Endothelial cell of umbilical vein (primary cell): ENCODE measurements at regions not wholly inside any gene's neighbourhood (a gene's known extent, or its start where the extent isn't known, plus 50 kb on each side); places are given as distances from the start of the nearest gene placed in this dataset.

Experiments
- BruUV-seq: library from RNA; stranded (reverse); fragments of 400-500 nt; replicated peaks from 2 replicates; lab custom pipeline; 2021; lab: Mats Ljungman, UMichigan
- CTCF ChIA-PET: fragments of 300-600, 350-600 bp; sonication (Branson Sonifier 250); formaldehyde crosslinking; loops from one replicate; lab custom pipeline; 2021; ENCODE audit warnings: antibody characterized with exemption, inconsistent platforms; lab: Charles Lee
- POLR2A ChIA-PET: fragments of 300-600, 350-600 bp; sonication (Branson Sonifier 250); formaldehyde crosslinking; loops from one replicate; lab custom pipeline; 2021; ENCODE audit warnings: antibody characterized with exemption, inconsistent platforms; lab: Charles Lee
- DNase-seq: peaks from one replicate; pipeline ENCODE4 v3.0.0-alpha.2; 2011; ENCODE audit warnings: low read depth, low spot score
- FAIRE-seq: peaks from 2 replicates; lab custom pipeline; 2011; peaks lifted over from hg19 to GRCh38; lab: Jason Lieb, UNC
- H2AFZ ChIP-seq: 2 replicates; pipeline ENCODE4 v1.6.0; 2012; ENCODE audit warnings: low read depth, low read length, control low read depth, inconsistent platforms
- H3K27ac ChIP-seq: 2 replicates; pipeline ENCODE4 v1.5.1; 2011; ENCODE audit warnings: low read depth, mild to moderate bottlenecking, control low read depth, low read length, moderate library complexity; ENCODE audit not compliant: insufficient read depth
- H3K27me3 ChIP-seq, 2 experiments: 2 replicates each; pipeline versions ENCODE4 v1.6.0 to v1.6.1; 2011; ENCODE audit warnings: low read length in 2 of 2, mixed read lengths in 1 of 2; ENCODE audit not compliant: control insufficient read depth in 2 of 2, insufficient read depth in 2 of 2
- H3K36me3 ChIP-seq, 2 experiments: 2 replicates in 1 of 2; 3 replicates in 1 of 2; pipeline ENCODE4 v1.5.1; 2011; ENCODE audit warnings: low read length in 2 of 2, mild to moderate bottlenecking in 1 of 2, moderate library complexity in 1 of 2; ENCODE audit not compliant: control insufficient read depth in 2 of 2, insufficient read depth in 2 of 2; ENCODE audit errors: extremely low read depth in 1 of 2
- H3K4me1 ChIP-seq: 3 replicates; pipeline ENCODE4 v1.5.1; 2011; ENCODE audit warnings: mild to moderate bottlenecking, low read length; ENCODE audit not compliant: control insufficient read depth, insufficient read depth; ENCODE audit errors: extremely low read depth
- H3K4me2 ChIP-seq: 2 replicates; pipeline ENCODE4 v1.6.1; 2011; ENCODE audit warnings: low read length, control low read depth, mixed read lengths; ENCODE audit not compliant: insufficient read depth
- H3K4me3 ChIP-seq, 3 experiments: fragments of 200-600 bp in 1 of 3; sonication (generic), shearing (Covaris generic) in 1 of 3; replicated peaks in 1 of 3; 2 replicates each; pipeline ENCODE4 v1.5.1; 2011 to 2016; ENCODE audit warnings: control low read depth in 3 of 3, low read length in 3 of 3, mild to moderate bottlenecking in 2 of 3, inconsistent platforms in 1 of 3, low read depth in 1 of 3, moderate library complexity in 1 of 3; ENCODE audit not compliant: insufficient read depth in 1 of 3
- H3K79me2 ChIP-seq: 2 replicates; pipeline ENCODE4 v1.6.0; 2012; ENCODE audit warnings: low read length, inconsistent platforms; ENCODE audit not compliant: control insufficient read depth, insufficient read depth
- H3K9ac ChIP-seq: replicated peaks from 2 replicates; pipeline ENCODE3; 2011; ENCODE audit warnings: low read length, control low read depth; ENCODE audit not compliant: insufficient read depth; ENCODE audit errors: extremely low read depth
- H3K9me1 ChIP-seq: replicated peaks from 3 replicates; pipeline ENCODE4 v1.6.0; 2011; ENCODE audit warnings: mild to moderate bottlenecking, low read length; ENCODE audit not compliant: control insufficient read depth, insufficient read depth; ENCODE audit errors: extremely low read depth
- H3K9me3 ChIP-seq: replicated peaks from 2 replicates; pipeline ENCODE4 v1.5.1; 2012; ENCODE audit warnings: low read length, inconsistent platforms; ENCODE audit not compliant: control insufficient read depth, insufficient read depth
- H4K20me1 ChIP-seq: replicated peaks from 2 replicates; pipeline ENCODE3; 2011; ENCODE audit warnings: mild to moderate bottlenecking, low read length; ENCODE audit not compliant: control insufficient read depth, insufficient read depth; ENCODE audit errors: extremely low read depth
- CTCF ChIP-seq, 2 donors: IDR thresholded peaks; 1 replicate in 1 of 2; 2 replicates in 1 of 2; pipeline ENCODE4 v1.5.1; 2011; ENCODE audit warnings: low read length in 2 of 2, mild to moderate bottlenecking in 2 of 2, moderate library complexity in 2 of 2, control low read depth in 1 of 2, inconsistent platforms in 1 of 2, low read depth in 1 of 2; ENCODE audit not compliant: insufficient read depth in 1 of 2; ENCODE audit errors: extremely low read depth in 1 of 2
- EZH2 ChIP-seq: IDR thresholded peaks from 2 replicates; pipeline ENCODE4 v1.6.1; 2012; ENCODE audit warnings: borderline replicate concordance, low read depth, mild to moderate bottlenecking, moderate library complexity, low read length, inconsistent platforms; ENCODE audit not compliant: severe bottlenecking
- FOS ChIP-seq: IDR thresholded peaks from 2 replicates; pipeline ENCODE4 v1.6.1; 2011; ENCODE audit warnings: mild to moderate bottlenecking, low read length, moderate library complexity, borderline replicate concordance; ENCODE audit not compliant: insufficient read depth
- GATA2 ChIP-seq: IDR thresholded peaks from 2 replicates; pipeline ENCODE4 v1.7.0; 2011; ENCODE audit warnings: low read depth, mild to moderate bottlenecking, moderate library complexity, mixed read lengths, low read length; ENCODE audit not compliant: insufficient read length, insufficient read depth
- JUN ChIP-seq: IDR thresholded peaks from 2 replicates; pipeline ENCODE4 v1.6.1; 2011; ENCODE audit warnings: borderline replicate concordance, low read depth; ENCODE audit not compliant: insufficient read length, insufficient read depth
- MYC ChIP-seq: IDR thresholded peaks from one replicate; pipeline ENCODE4 v1.6.1; 2011; ENCODE audit warnings: mild to moderate bottlenecking, low read depth, low read length
- POLR2A ChIP-seq: IDR thresholded peaks from 2 replicates; pipeline ENCODE4 v1.6.1; 2012; ENCODE audit warnings: low read depth, mild to moderate bottlenecking, control low read depth, low read length
- dilution Hi-C: fragments of 300-500 bp; cut with MboI; formaldehyde crosslinking; loops from one replicate; pipeline ENCODE4 v1.15.0; 2019; ENCODE audit warnings: low sequenced_read_pairs; ENCODE audit not compliant: extremely low pct_ligation_motif_present
- intact Hi-C: fragments of 100-400 bp; cut with micrococcal nuclease; formaldehyde crosslinking; loops from one replicate; pipeline ENCODE4 v1.10.0; 2022
- TF ChIP-seq, protein P1 (sequence below): IDR thresholded peaks from 2 replicates; pipeline ENCODE4 v1.6.1; 2011; ENCODE audit not compliant: insufficient read depth, insufficient read length

GRCh38 chr10:20407357-20407756, 489.8 kb downstream of the NEBL start:
- H3K79me2 ChIP-seq, result no peaks in the 10 kb centered on the region
- H3K4me3 ChIP-seq, result no peak overlapping the region
- FAIRE-seq (no peak), DNase-seq (no peak)
- intact Hi-C loops, result no loop called here
- BruUV-seq, result no TSS peak
- H2AFZ ChIP-seq, result no peak overlapping the region
- H4K20me1 ChIP-seq, result no peaks in the 10 kb centered on the region
- no peaks in the 10 kb centered on the region for H3K36me3 ChIP-seq
- TF ChIP-seq, protein P1, sequence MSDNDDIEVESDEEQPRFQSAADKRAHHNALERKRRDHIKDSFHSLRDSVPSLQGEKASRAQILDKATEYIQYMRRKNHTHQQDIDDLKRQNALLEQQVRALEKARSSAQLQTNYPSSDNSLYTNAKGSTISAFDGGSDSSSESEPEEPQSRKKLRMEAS, result no peak
- TF ChIP-seq POLR2A (no peak), FOS (no peak), EZH2 (no peak), GATA2 (no peak), JUN (no peak), MYC (no peak), CTCF (IDR thresholded peaks at IDR 0.05; ENCODE audit: extremely low read depth in 1 of 2, insufficient read depth in 1 of 2, low read depth in 1 of 2, low read length in 2 of 2) (no peak)
- H3K4me2 ChIP-seq, result no peak overlapping the region
- H3K27me3 ChIP-seq, result no peaks in the 10 kb centered on the region
- no peaks in the 10 kb centered on the region for H3K4me1 ChIP-seq
- H3K9me3 ChIP-seq, result peaks cover 4% of the 10 kb centered on the region
- no peak overlapping the region for H3K9ac ChIP-seq
- CTCF ChIA-PET, result no interaction called here
- dilution Hi-C loops, result no loop called here
- POLR2A ChIA-PET, result no interaction called here
- H3K27ac ChIP-seq, result no peak overlapping the region
- no peaks in the 10 kb centered on the region for H3K9me1 ChIP-seq
